Mesodermal cell (in vitro differentiated cells): ENCODE measurements at regions not wholly inside any gene's neighbourhood (a gene's known extent, or its start where the extent isn't known, plus 50 kb on each side); places are given as distances from the start of the nearest gene placed in this dataset.
"Not testable (repeated sequence)": the region's sequence is repeated elsewhere in the genome, so short reads cannot be mapped to it uniquely, and the experiment has no call there.

Experiments
- H3K27ac ChIP-seq: 2 replicates; pipeline ENCODE4 v1.7.0; 2013; ENCODE audit warnings: mild to moderate bottlenecking, low read depth, low read length, moderate library complexity; ENCODE audit not compliant: severe bottlenecking
- H3K36me3 ChIP-seq: 2 replicates; pipeline ENCODE4 v1.7.1; 2013; ENCODE audit warnings: mild to moderate bottlenecking, low read length, moderate library complexity; ENCODE audit not compliant: control insufficient read depth, insufficient read depth
- H3K4me1 ChIP-seq: one replicate; pipeline ENCODE4 v1.7.1; 2013; ENCODE audit warnings: mild to moderate bottlenecking, low read length; ENCODE audit not compliant: insufficient read depth, control insufficient read depth, poor library complexity, severe bottlenecking
- H3K4me3 ChIP-seq: 2 replicates; pipeline ENCODE4 v1.7.0; 2013; ENCODE audit warnings: low read length, control low read depth, mild to moderate bottlenecking; ENCODE audit not compliant: insufficient read depth, poor library complexity, severe bottlenecking; ENCODE audit errors: extremely low read depth
- H3K9me3 ChIP-seq: 2 replicates; pipeline ENCODE4 v1.7.1; 2013; ENCODE audit warnings: mild to moderate bottlenecking, low read length, moderate library complexity; ENCODE audit not compliant: control insufficient read depth
- WGBS, 2 experiments: methylation state at CpG; one replicate each; pipeline ENCODE4 v1.1.5; 2013; ENCODE audit warnings: missing lambda C conversion rate in 2 of 2; ENCODE audit not compliant: insufficient coverage in 2 of 2; 5-methylcytosine and 5-hydroxymethylcytosine counted together

- no peaks in the 10 kb centered on the region for H3K36me3 ChIP-seq
- peaks cover 3% of the 10 kb centered on the region for H3K4me1 ChIP-seq
- 80 to 83% methylated on average over 1 of the region's 1 CpG for WGBS, 2 experiments
- H3K27ac ChIP-seq = no peak overlapping the region
- no peaks in the 10 kb centered on the region for H3K9me3 ChIP-seq
- no peak overlapping the region for H3K4me3 ChIP-seq
Measured at GRCh38 chr5:16987776-16988175, 51.7 kb upstream of the MYO10 start.

- not testable (repeated sequence) for H3K9me3 ChIP-seq, H3K36me3 ChIP-seq, H3K4me3 ChIP-seq, H3K27ac ChIP-seq
- H3K4me1 ChIP-seq = peaks cover 22% of the 10 kb centered on the region
- WGBS, 2 experiments = 95 to 96% methylated on average over 31 to 32 of the region's 43 CpGs
Measured at GRCh38 chr5:16990817-16991520, 54.9 kb upstream of the MYO10 start.

GRCh38 chr5:16992006-16992405 is 55.9 kb upstream of the MYO10 start:
- Histone ChIP-seq H3K9me3 (no peaks in the 10 kb centered on the region), H3K4me1 (peaks cover 26% of the 10 kb centered on the region), H3K36me3 (no peaks in the 10 kb centered on the region), H3K4me3 (no peak overlapping the region), H3K27ac (no peak overlapping the region)
- 92 to 100% methylated on average over 1 of the region's 2 CpGs for WGBS, 2 experiments

GRCh38 chr5:16992444-16992843 is 56.4 kb upstream of the MYO10 start:
- H3K27ac ChIP-seq = no peak overlapping the region
- peaks cover 26% of the 10 kb centered on the region for H3K4me1 ChIP-seq
- H3K9me3 ChIP-seq = no peaks in the 10 kb centered on the region
- WGBS, 2 experiments = 78 to 100% methylated on average over 1 to 3 of the region's 5 CpGs
- no peaks in the 10 kb centered on the region for H3K36me3 ChIP-seq
- H3K4me3 ChIP-seq = no peak overlapping the region

- Histone ChIP-seq H3K4me3 (no peak overlapping the region), H3K9me3 (no peaks in the 10 kb centered on the region), H3K36me3 (no peaks in the 10 kb centered on the region), H3K27ac (peak overlapping the region; percentile 82), H3K4me1 (peaks cover 26% of the 10 kb centered on the region)
- WGBS, 2 experiments = 33 to 100% methylated on average over 1 to 2 of the region's 3 CpGs
Measured at GRCh38 chr5:16994565-16994964, 58.5 kb upstream of the MYO10 start.

- Histone ChIP-seq H3K9me3 (no peaks in the 10 kb centered on the region), H3K4me3 (no peak overlapping the region), H3K4me1 (peaks cover 34% of the 10 kb centered on the region), H3K27ac (peak overlapping the region; percentile 82), H3K36me3 (no peaks in the 10 kb centered on the region)
- WGBS, 2 experiments = 88 to 90% methylated on average over 3 of the region's 4 CpGs
Measured at GRCh38 chr5:16995372-16995771, 59.3 kb upstream of the MYO10 start.

GRCh38 chr5:17000291-17000939 is 64.3 kb upstream of the MYO10 start:
- H3K4me1 ChIP-seq = peaks cover 29% of the 10 kb centered on the region
- no peak overlapping the region for H3K4me3 ChIP-seq
- WGBS, 2 experiments = 80 to 83% methylated on average over 1 to 2 of the region's 5 CpGs
- H3K9me3 ChIP-seq = no peaks in the 10 kb centered on the region
- no peaks in the 10 kb centered on the region for H3K36me3 ChIP-seq
- peak overlapping the region; percentile 88 for H3K27ac ChIP-seq

GRCh38 chr5:17001428-17001827 is 65.3 kb upstream of the MYO10 start:
- Histone ChIP-seq H3K9me3 (no peaks in the 10 kb centered on the region), H3K4me3 (no peak overlapping the region), H3K36me3 (no peaks in the 10 kb centered on the region), H3K27ac (no peak overlapping the region), H3K4me1 (peaks cover 19% of the 10 kb centered on the region)
- 95 to 100% methylated on average over 2 of the region's 3 CpGs for WGBS, 2 experiments

GRCh38 chr5:17004441-17005106 is 68.5 kb upstream of the MYO10 start:
- 92 to 95% methylated on average over 4 to 5 of the region's 13 CpGs for WGBS, 2 experiments
- H3K4me1 ChIP-seq = peaks cover 19% of the 10 kb centered on the region
- H3K36me3 ChIP-seq = no peaks in the 10 kb centered on the region
- H3K9me3 ChIP-seq = no peaks in the 10 kb centered on the region
- H3K27ac ChIP-seq = no peak overlapping the region
- no peak overlapping the region for H3K4me3 ChIP-seq

- Histone ChIP-seq H3K9me3 (no peaks in the 10 kb centered on the region), H3K4me3 (no peak overlapping the region), H3K4me1 (peaks cover 13% of the 10 kb centered on the region), H3K27ac (no peak overlapping the region), H3K36me3 (no peaks in the 10 kb centered on the region)
- 100% methylated on average over 4 of the region's 10 CpGs for WGBS, 2 experiments
Measured at GRCh38 chr5:17005107-17005828, 69.2 kb upstream of the MYO10 start.
